ENCODE measurements at regions not wholly inside any gene's neighbourhood (a gene's known extent, or its start where the extent isn't known, plus 50 kb on each side); places are given as distances from the start of the nearest gene placed in this dataset.

DNA sequence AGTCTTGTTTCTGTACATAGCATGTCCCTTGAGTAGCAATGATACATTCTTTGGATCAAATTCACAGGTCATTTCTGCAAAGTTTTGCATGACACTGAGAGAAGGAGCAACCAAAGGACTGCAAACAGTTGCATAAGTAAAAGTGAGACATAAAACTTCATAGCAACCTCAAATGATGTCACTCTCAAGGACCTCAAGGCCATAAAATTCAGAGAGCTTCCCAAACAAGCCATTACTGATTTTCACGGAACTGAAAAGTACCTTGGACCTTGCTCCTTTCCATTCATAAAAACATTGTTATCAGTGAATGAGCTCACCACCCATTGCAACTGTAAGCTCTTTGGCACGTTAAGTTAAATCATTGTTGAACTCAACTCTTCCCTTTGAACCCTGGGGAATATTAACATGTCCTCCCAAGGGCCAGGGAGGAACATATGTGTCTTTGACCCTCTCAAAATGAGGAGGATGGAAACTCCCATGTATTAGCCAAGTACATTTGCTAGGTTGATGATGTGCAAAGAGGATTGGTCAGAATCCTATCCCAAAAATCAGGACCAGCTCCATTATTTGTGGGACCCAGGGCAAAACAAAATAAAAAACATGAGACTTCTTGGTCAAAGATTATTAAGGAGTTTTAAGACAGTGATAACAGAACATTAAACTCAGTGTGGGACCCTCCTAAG, 275.0 kb upstream of the DYNLRB2 start:
- no peaks in the 10 kb centered on the region for H3K9me3 ChIP-seq (ENCODE audit: control insufficient read depth, insufficient read depth, low read length)
- no peaks in the 10 kb centered on the region for H3K36me3 ChIP-seq (ENCODE audit: control insufficient read depth, low read length)
- H3K4me2 ChIP-seq (ENCODE audit: low read length): no peak overlapping the region
- TF ChIP-seq, protein P1, sequence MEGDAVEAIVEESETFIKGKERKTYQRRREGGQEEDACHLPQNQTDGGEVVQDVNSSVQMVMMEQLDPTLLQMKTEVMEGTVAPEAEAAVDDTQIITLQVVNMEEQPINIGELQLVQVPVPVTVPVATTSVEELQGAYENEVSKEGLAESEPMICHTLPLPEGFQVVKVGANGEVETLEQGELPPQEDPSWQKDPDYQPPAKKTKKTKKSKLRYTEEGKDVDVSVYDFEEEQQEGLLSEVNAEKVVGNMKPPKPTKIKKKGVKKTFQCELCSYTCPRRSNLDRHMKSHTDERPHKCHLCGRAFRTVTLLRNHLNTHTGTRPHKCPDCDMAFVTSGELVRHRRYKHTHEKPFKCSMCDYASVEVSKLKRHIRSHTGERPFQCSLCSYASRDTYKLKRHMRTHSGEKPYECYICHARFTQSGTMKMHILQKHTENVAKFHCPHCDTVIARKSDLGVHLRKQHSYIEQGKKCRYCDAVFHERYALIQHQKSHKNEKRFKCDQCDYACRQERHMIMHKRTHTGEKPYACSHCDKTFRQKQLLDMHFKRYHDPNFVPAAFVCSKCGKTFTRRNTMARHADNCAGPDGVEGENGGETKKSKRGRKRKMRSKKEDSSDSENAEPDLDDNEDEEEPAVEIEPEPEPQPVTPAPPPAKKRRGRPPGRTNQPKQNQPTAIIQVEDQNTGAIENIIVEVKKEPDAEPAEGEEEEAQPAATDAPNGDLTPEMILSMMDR (IDR thresholded peaks at IDR 0.05; ENCODE audit: low read depth, low read length, poor library complexity, severe bottlenecking): no peak
- TF ChIP-seq EZH2phosphoT487 (IDR thresholded peaks at IDR 0.05; ENCODE audit: borderline replicate concordance, low read length): no peak
- no peaks in the 10 kb centered on the region for H3K9me2 ChIP-seq (replicated peaks; ENCODE audit: control insufficient read depth, low read length)
- no peaks in the 10 kb centered on the region for H3K79me2 ChIP-seq (ENCODE audit: control insufficient read depth, low read length)
- H3F3A ChIP-seq (ENCODE audit: control insufficient read depth, insufficient read depth): no peaks in the 10 kb centered on the region
- no peak overlapping the region for H3K4me3 ChIP-seq (ENCODE audit: low read length)
- H3K27me3 ChIP-seq (ENCODE audit: control insufficient read depth, low read length): no peaks in the 10 kb centered on the region
- H3K27ac ChIP-seq (ENCODE audit: low read depth, low read length): no peak overlapping the region
- no peaks in the 10 kb centered on the region for H4K20me1 ChIP-seq (ENCODE audit: control insufficient read depth, insufficient read depth, low read depth, low read length)
- no peaks in the 10 kb centered on the region for H3K4me1 ChIP-seq (ENCODE audit: control insufficient read depth, low read length)

DNA sequence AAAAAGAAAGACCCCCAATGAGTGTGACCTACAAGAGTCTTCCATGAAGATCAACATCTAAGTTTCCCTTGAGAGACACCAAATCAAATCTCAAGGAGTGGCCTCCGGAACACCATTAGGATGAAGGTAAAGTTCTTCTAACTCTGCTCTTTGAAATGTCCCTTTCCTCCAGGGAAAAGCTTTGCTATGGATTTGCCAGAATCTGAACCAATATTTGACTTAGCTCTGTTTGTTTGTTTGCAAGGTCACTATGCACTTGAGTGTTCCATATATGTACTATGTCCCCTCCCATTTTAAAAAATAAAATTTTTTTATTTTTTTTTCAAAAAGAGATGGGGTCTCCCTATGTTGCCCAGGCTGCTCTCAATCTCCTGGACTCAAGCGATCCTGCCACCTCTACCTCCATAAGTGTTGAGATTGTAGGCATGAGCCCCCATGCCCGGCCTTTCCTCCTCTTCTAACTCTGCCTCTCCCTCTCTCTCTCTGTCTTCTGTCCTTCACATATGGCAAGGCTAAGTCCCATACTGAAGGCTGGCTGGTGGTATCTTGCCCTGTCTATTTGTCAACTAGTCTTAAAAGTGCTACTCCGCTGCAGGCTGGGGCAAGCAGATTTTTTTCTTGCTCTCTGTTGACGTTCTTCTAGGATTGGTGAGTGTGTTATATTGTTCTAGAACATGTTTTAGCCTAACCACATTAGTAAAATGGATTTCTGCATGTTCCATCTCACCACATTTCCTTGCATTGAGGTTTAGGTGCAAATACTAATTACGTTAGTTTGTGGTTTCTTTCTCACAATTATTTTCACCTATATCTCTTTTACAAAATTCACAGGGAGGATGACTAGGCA, 276.7 kb upstream of the DYNLRB2 start:
- H3K9me2 ChIP-seq (replicated peaks; ENCODE audit: control insufficient read depth, low read length): no peaks in the 10 kb centered on the region
- no peak overlapping the region for H3K4me3 ChIP-seq (ENCODE audit: low read length)
- no peak overlapping the region for H3K4me2 ChIP-seq (ENCODE audit: low read length)
- no peaks in the 10 kb centered on the region for H4K20me1 ChIP-seq (ENCODE audit: control insufficient read depth, insufficient read depth, low read depth, low read length)
- H3K27me3 ChIP-seq (ENCODE audit: control insufficient read depth, low read length): no peaks in the 10 kb centered on the region
- H3F3A ChIP-seq (ENCODE audit: control insufficient read depth, insufficient read depth): no peaks in the 10 kb centered on the region
- H3K79me2 ChIP-seq (ENCODE audit: control insufficient read depth, low read length): no peaks in the 10 kb centered on the region
- no peak for TF ChIP-seq EZH2phosphoT487 (IDR thresholded peaks at IDR 0.05; ENCODE audit: borderline replicate concordance, low read length)
- TF ChIP-seq, protein P1 (IDR thresholded peaks at IDR 0.05; ENCODE audit: low read depth, low read length, poor library complexity, severe bottlenecking): no peak
- no peaks in the 10 kb centered on the region for H3K9me3 ChIP-seq (ENCODE audit: control insufficient read depth, insufficient read depth, low read length)
- no peaks in the 10 kb centered on the region for H3K4me1 ChIP-seq (ENCODE audit: control insufficient read depth, low read length)
- H3K36me3 ChIP-seq (ENCODE audit: control insufficient read depth, low read length): no peaks in the 10 kb centered on the region
- H3K27ac ChIP-seq (ENCODE audit: low read depth, low read length): no peak overlapping the region

DNA sequence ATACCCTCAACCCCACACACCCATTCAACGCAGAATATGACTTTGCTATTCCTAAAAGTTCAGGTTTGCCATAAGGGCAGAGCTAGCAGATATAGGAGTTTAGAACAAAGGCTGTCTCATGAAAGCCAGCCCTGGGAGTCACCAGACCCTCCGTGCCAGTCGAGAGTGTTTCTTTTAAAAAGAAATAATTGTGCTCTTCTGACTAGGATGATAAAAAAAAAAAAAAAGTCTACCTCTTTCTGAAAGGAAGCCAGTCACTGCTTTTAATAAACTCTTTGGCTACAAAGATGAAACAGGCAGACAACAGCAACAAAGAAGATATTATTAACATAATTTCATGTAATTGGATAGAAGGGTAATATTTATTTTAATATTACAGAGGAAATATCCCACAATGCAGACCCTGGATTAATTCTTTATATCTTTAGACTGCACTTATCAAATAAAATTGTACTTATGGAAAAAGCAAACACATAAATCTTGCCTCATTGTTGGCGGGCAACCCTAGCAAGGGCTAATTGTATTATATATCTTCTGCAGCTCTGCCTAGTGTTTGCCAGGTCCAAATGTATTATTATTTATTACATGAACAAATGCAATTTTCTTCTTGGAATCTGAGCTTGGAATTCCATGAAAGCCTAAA, 277.5 kb upstream of the DYNLRB2 start:
- H3F3A ChIP-seq (ENCODE audit: control insufficient read depth, insufficient read depth): no peaks in the 10 kb centered on the region
- TF ChIP-seq EZH2phosphoT487 (IDR thresholded peaks at IDR 0.05; ENCODE audit: borderline replicate concordance, low read length): no peak
- TF ChIP-seq, protein P1 (IDR thresholded peaks at IDR 0.05; ENCODE audit: low read depth, low read length, poor library complexity, severe bottlenecking): no peak
- H3K4me2 ChIP-seq (ENCODE audit: low read length): no peak overlapping the region
- H3K27me3 ChIP-seq (ENCODE audit: control insufficient read depth, low read length): no peaks in the 10 kb centered on the region
- H3K9me2 ChIP-seq (replicated peaks; ENCODE audit: control insufficient read depth, low read length): no peaks in the 10 kb centered on the region
- H3K79me2 ChIP-seq (ENCODE audit: control insufficient read depth, low read length): no peaks in the 10 kb centered on the region
- no peak overlapping the region for H3K4me3 ChIP-seq (ENCODE audit: low read length)
- no peaks in the 10 kb centered on the region for H4K20me1 ChIP-seq (ENCODE audit: control insufficient read depth, insufficient read depth, low read depth, low read length)
- H3K4me1 ChIP-seq (ENCODE audit: control insufficient read depth, low read length): no peaks in the 10 kb centered on the region
- no peaks in the 10 kb centered on the region for H3K36me3 ChIP-seq (ENCODE audit: control insufficient read depth, low read length)
- no peak overlapping the region for H3K27ac ChIP-seq (ENCODE audit: low read depth, low read length)
- H3K9me3 ChIP-seq (ENCODE audit: control insufficient read depth, insufficient read depth, low read length): no peaks in the 10 kb centered on the region

All from DOHH2 (cell line).